WTC11 (cell line): ENCODE measurements at regions not wholly inside any gene's neighbourhood (a gene's known extent, or its start where the extent isn't known, plus 50 kb on each side); places are given as distances from the start of the nearest gene placed in this dataset.

Source experiments
- ATAC-seq: fragments of 200-7000 bp; cut with Tn5 transposase; 2 replicates; pipeline ENCODE4 v1.10.0; 2021; ENCODE audit warnings: mild to moderate bottlenecking, moderate library complexity
- CTCF ChIA-PET: fragments of 300-600 bp; sonication (Branson Sonifier 250); formaldehyde crosslinking; loops from one replicate; lab custom pipeline; 2021; ENCODE audit warnings: antibody characterized with exemption; lab: Charles Lee
- POLR2A ChIA-PET: fragments of 350-600 bp; sonication (Branson Sonifier 250); formaldehyde crosslinking; loops from one replicate; lab custom pipeline; 2021; ENCODE audit warnings: antibody characterized with exemption; lab: Charles Lee
- DNase-seq: peaks from one replicate; pipeline ENCODE4 v3.0.0; 2021; ENCODE audit warnings: low spot score
- H3K27ac Mint-ChIP-seq: 2 replicates; pipeline ENCODE4 v1.8.0; 2021; ENCODE audit warnings: mixed read lengths
- H3K27me3 Mint-ChIP-seq: 2 replicates; pipeline ENCODE4 v1.8.0; 2021; ENCODE audit warnings: low read depth, mild to moderate bottlenecking, moderate library complexity, mixed read lengths
- H3K36me3 Mint-ChIP-seq: 2 replicates; pipeline ENCODE4 v1.8.0; 2021; ENCODE audit warnings: mixed read lengths
- H3K4me1 Mint-ChIP-seq: 2 replicates; pipeline ENCODE4 v1.8.0; 2022; ENCODE audit warnings: mixed read lengths
- H3K4me3 Mint-ChIP-seq: 2 replicates; pipeline ENCODE4 v1.8.0; 2021; ENCODE audit warnings: mild to moderate bottlenecking, moderate library complexity, mixed read lengths
- H3K9me3 Mint-ChIP-seq: 2 replicates; pipeline ENCODE4 v1.8.0; 2021; ENCODE audit warnings: mixed read lengths
- CBFB ChIP-seq: sonication (generic); formaldehyde crosslinking; IDR thresholded peaks from 2 replicates; pipeline ENCODE4 v1.8.1; 2022; ENCODE audit warnings: mild to moderate bottlenecking, low read depth, missing genetic modification reagents
- FOXK1 ChIP-seq: sonication (generic); formaldehyde crosslinking; IDR thresholded peaks from 2 replicates; pipeline ENCODE4 v1.8.0; 2022; ENCODE audit warnings: mild to moderate bottlenecking, moderate library complexity, missing genetic modification reagents
- GTF2I ChIP-seq: fragments of 250-450 bp; sonication (Bioruptor Pico); conservative IDR thresholded peaks from 2 replicates; pipeline ENCODE4 v1.4.0; 2021; ENCODE audit warnings: mild to moderate bottlenecking
- HMGA2 ChIP-seq: fragments of 250-450 bp; sonication (Bioruptor Pico); IDR thresholded peaks from 2 replicates; pipeline ENCODE4 v1.4.0; 2021; ENCODE audit warnings: mild to moderate bottlenecking, moderate library complexity
- NFE2L1 ChIP-seq: sonication (generic); formaldehyde crosslinking; IDR thresholded peaks from 2 replicates; pipeline ENCODE4 v1.8.1; 2023; ENCODE audit warnings: missing genetic modification reagents
- NR3C1 ChIP-seq: sonication (generic); formaldehyde crosslinking; conservative IDR thresholded peaks from 2 replicates; pipeline ENCODE4 v1.8.1; 2023; ENCODE audit warnings: low read depth, mild to moderate bottlenecking, missing genetic modification reagents
- RORB ChIP-seq: fragments of 250-450 bp; sonication (Bioruptor Pico); IDR thresholded peaks from 2 replicates; pipeline ENCODE4 v1.9.0; 2021; ENCODE audit warnings: mild to moderate bottlenecking
- ZNF138 ChIP-seq: sonication (generic); formaldehyde crosslinking; conservative IDR thresholded peaks from 2 replicates; pipeline ENCODE4 v1.8.1; 2022; ENCODE audit warnings: mild to moderate bottlenecking, moderate library complexity, missing genetic modification reagents
- ZNF219 ChIP-seq: sonication (generic); formaldehyde crosslinking; IDR thresholded peaks from 2 replicates; pipeline ENCODE4 v1.8.0; 2023; ENCODE audit warnings: missing genetic modification reagents, mild to moderate bottlenecking, borderline replicate concordance
- ZNF263 ChIP-seq: sonication (generic); formaldehyde crosslinking; IDR thresholded peaks from 2 replicates; pipeline ENCODE4 v1.8.1; 2022; ENCODE audit warnings: low read depth, mild to moderate bottlenecking, moderate library complexity, missing genetic modification reagents
- TF ChIP-seq, protein P1 (sequence below): fragments of 250-450 bp; sonication (Bioruptor Pico); IDR thresholded peaks from 2 replicates; pipeline ENCODE4 v2.1.2; 2022; ENCODE audit warnings: mild to moderate bottlenecking, moderate library complexity
- TF ChIP-seq, protein P2 (sequence below): fragments of 250-450 bp; sonication (Bioruptor Pico); IDR thresholded peaks from 2 replicates; pipeline ENCODE4 v1.8.0; 2021; ENCODE audit warnings: mild to moderate bottlenecking
- TF ChIP-seq, protein P3 (sequence below): sonication (generic); formaldehyde crosslinking; IDR thresholded peaks from 2 replicates; pipeline ENCODE4 v1.8.0; 2022; ENCODE audit warnings: missing genetic modification reagents
- TF ChIP-seq, protein P4 (sequence below): fragments of 250-450 bp; sonication (Bioruptor Pico); IDR thresholded peaks from 2 replicates; pipeline ENCODE4 v1.9.0; 2021; ENCODE audit warnings: mild to moderate bottlenecking
- TF ChIP-seq, protein P5 (sequence below): sonication (generic); formaldehyde crosslinking; IDR thresholded peaks from 2 replicates; pipeline ENCODE4 v1.8.1; 2023; ENCODE audit warnings: mild to moderate bottlenecking, missing genetic modification reagents
- TF ChIP-seq, protein P6 (sequence below): sonication (generic); formaldehyde crosslinking; IDR thresholded peaks from 2 replicates; pipeline ENCODE4 v1.8.1; 2023; ENCODE audit warnings: mild to moderate bottlenecking, missing genetic modification reagents, moderate library complexity
- TF ChIP-seq, protein P7 (sequence below): sonication (generic); formaldehyde crosslinking; conservative IDR thresholded peaks from 2 replicates; pipeline ENCODE4 v1.8.1; 2022; ENCODE audit warnings: mild to moderate bottlenecking, missing genetic modification reagents
- TF ChIP-seq, protein P8 (sequence below): fragments of 250-450 bp; sonication (Bioruptor Pico); IDR thresholded peaks from 2 replicates; pipeline ENCODE4 v1.9.0; 2021; ENCODE audit warnings: mild to moderate bottlenecking
- TF ChIP-seq, protein P9 (sequence below): sonication (generic); formaldehyde crosslinking; IDR thresholded peaks from 2 replicates; pipeline ENCODE4 v1.8.0; 2022; ENCODE audit warnings: mild to moderate bottlenecking, missing genetic modification reagents

DNA sequence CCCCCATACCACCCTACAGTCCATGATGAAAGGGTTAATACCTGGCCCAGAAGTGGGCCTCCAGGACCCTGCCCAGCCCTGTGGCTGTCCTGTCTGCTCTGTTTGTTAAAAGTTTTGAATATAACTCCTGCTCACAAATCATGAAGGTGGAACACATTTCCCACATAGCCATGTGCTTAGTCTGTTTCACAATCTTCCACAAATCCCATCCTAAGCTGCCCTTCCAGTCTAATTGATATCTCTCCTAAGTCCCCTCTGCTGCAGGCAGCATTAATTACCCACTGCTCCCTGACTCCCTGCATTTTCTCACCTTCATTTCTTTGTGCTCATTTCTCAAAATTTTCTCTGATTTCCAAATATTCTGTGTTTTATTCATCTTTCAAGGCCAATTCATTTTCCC lies 142.6 kb downstream of the AASDH start (continued):
- no peak for TF ChIP-seq CBFB (CRISPR knock-in tag)
- TF ChIP-seq, protein P1, sequence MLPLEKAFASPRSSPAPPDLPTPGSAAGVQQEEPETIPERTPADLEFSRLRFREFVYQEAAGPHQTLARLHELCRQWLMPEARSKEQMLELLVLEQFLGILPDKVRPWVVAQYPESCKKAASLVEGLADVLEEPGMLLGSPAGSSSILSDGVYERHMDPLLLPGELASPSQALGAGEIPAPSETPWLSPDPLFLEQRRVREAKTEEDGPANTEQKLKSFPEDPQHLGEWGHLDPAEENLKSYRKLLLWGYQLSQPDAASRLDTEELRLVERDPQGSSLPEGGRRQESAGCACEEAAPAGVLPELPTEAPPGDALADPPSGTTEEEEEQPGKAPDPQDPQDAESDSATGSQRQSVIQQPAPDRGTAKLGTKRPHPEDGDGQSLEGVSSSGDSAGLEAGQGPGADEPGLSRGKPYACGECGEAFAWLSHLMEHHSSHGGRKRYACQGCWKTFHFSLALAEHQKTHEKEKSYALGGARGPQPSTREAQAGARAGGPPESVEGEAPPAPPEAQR (CRISPR knock-in tag): no peak
- TF ChIP-seq, protein P2, sequence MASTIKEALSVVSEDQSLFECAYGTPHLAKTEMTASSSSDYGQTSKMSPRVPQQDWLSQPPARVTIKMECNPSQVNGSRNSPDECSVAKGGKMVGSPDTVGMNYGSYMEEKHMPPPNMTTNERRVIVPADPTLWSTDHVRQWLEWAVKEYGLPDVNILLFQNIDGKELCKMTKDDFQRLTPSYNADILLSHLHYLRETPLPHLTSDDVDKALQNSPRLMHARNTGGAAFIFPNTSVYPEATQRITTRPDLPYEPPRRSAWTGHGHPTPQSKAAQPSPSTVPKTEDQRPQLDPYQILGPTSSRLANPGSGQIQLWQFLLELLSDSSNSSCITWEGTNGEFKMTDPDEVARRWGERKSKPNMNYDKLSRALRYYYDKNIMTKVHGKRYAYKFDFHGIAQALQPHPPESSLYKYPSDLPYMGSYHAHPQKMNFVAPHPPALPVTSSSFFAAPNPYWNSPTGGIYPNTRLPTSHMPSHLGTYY: no peak
- TF ChIP-seq, protein P3, sequence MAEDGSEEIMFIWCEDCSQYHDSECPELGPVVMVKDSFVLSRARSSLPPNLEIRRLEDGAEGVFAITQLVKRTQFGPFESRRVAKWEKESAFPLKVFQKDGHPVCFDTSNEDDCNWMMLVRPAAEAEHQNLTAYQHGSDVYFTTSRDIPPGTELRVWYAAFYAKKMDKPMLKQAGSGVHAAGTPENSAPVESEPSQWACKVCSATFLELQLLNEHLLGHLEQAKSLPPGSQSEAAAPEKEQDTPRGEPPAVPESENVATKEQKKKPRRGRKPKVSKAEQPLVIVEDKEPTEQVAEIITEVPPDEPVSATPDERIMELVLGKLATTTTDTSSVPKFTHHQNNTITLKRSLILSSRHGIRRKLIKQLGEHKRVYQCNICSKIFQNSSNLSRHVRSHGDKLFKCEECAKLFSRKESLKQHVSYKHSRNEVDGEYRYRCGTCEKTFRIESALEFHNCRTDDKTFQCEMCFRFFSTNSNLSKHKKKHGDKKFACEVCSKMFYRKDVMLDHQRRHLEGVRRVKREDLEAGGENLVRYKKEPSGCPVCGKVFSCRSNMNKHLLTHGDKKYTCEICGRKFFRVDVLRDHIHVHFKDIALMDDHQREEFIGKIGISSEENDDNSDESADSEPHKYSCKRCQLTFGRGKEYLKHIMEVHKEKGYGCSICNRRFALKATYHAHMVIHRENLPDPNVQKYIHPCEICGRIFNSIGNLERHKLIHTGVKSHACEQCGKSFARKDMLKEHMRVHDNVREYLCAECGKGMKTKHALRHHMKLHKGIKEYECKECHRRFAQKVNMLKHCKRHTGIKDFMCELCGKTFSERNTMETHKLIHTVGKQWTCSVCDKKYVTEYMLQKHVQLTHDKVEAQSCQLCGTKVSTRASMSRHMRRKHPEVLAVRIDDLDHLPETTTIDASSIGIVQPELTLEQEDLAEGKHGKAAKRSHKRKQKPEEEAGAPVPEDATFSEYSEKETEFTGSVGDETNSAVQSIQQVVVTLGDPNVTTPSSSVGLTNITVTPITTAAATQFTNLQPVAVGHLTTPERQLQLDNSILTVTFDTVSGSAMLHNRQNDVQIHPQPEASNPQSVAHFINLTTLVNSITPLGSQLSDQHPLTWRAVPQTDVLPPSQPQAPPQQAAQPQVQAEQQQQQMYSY (CRISPR knock-in tag): no peak
- TF ChIP-seq GTF2I (CRISPR knock-in tag): no peak

DNA sequence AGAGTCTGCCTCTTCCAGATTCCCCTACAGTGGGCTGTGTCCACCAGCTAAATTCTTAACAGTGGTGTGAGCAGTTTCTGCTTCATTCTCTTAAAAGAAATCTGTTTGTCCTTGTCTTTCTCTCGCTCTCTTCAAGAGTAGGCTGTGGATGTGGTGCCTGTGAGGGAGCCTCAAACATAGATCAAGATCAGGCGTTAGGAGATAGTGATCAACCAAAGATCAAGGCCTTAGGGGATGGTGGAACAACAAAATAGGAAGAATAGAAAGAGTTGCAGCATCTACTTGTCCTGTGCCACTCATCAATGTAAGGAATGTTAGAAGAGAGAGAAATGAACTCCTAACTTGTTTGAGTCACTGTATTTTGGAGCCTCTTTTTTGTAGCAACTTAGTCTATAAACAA lies 144.2 kb downstream of the AASDH start:
- ATAC-seq (no peak), DNase-seq (no peak)
- Mint-ChIP-seq H3K9me3 (no peaks in the 10 kb centered on the region), H3K4me3 (no peak overlapping the region), H3K4me1 (peaks cover 22% of the 10 kb centered on the region), H3K36me3 (no peaks in the 10 kb centered on the region), H3K27me3 (no peaks in the 10 kb centered on the region), H3K27ac (no peak overlapping the region)
- ChIA-PET CTCF (no interaction called here), POLR2A (no interaction called here)
- TF ChIP-seq, protein P4, sequence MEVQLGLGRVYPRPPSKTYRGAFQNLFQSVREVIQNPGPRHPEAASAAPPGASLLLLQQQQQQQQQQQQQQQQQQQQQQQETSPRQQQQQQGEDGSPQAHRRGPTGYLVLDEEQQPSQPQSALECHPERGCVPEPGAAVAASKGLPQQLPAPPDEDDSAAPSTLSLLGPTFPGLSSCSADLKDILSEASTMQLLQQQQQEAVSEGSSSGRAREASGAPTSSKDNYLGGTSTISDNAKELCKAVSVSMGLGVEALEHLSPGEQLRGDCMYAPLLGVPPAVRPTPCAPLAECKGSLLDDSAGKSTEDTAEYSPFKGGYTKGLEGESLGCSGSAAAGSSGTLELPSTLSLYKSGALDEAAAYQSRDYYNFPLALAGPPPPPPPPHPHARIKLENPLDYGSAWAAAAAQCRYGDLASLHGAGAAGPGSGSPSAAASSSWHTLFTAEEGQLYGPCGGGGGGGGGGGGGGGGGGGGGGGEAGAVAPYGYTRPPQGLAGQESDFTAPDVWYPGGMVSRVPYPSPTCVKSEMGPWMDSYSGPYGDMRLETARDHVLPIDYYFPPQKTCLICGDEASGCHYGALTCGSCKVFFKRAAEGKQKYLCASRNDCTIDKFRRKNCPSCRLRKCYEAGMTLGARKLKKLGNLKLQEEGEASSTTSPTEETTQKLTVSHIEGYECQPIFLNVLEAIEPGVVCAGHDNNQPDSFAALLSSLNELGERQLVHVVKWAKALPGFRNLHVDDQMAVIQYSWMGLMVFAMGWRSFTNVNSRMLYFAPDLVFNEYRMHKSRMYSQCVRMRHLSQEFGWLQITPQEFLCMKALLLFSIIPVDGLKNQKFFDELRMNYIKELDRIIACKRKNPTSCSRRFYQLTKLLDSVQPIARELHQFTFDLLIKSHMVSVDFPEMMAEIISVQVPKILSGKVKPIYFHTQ (CRISPR knock-in tag): no peak
- TF ChIP-seq, protein P5, sequence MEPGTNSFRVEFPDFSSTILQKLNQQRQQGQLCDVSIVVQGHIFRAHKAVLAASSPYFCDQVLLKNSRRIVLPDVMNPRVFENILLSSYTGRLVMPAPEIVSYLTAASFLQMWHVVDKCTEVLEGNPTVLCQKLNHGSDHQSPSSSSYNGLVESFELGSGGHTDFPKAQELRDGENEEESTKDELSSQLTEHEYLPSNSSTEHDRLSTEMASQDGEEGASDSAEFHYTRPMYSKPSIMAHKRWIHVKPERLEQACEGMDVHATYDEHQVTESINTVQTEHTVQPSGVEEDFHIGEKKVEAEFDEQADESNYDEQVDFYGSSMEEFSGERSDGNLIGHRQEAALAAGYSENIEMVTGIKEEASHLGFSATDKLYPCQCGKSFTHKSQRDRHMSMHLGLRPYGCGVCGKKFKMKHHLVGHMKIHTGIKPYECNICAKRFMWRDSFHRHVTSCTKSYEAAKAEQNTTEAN (CRISPR knock-in tag): no peak
- TF ChIP-seq, protein P6, sequence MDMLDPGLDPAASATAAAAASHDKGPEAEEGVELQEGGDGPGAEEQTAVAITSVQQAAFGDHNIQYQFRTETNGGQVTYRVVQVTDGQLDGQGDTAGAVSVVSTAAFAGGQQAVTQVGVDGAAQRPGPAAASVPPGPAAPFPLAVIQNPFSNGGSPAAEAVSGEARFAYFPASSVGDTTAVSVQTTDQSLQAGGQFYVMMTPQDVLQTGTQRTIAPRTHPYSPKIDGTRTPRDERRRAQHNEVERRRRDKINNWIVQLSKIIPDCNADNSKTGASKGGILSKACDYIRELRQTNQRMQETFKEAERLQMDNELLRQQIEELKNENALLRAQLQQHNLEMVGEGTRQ (CRISPR knock-in tag): no peak
- TF ChIP-seq, protein P7, sequence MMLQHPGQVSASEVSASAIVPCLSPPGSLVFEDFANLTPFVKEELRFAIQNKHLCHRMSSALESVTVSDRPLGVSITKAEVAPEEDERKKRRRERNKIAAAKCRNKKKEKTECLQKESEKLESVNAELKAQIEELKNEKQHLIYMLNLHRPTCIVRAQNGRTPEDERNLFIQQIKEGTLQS: no peak
- TF ChIP-seq ZNF219 (CRISPR knock-in tag) (no peak), ZNF138 (CRISPR knock-in tag) (no peak), NFE2L1 (no peak), ZNF263 (CRISPR knock-in tag) (no peak), NR3C1 (no peak), FOXK1 (no peak), HMGA2 (CRISPR knock-in tag) (no peak), RORB (CRISPR knock-in tag) (no peak)
- TF ChIP-seq, protein P8, sequence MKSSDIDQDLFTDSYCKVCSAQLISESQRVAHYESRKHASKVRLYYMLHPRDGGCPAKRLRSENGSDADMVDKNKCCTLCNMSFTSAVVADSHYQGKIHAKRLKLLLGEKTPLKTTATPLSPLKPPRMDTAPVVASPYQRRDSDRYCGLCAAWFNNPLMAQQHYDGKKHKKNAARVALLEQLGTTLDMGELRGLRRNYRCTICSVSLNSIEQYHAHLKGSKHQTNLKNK (CRISPR knock-in tag): no peak
- TF ChIP-seq, protein P9, sequence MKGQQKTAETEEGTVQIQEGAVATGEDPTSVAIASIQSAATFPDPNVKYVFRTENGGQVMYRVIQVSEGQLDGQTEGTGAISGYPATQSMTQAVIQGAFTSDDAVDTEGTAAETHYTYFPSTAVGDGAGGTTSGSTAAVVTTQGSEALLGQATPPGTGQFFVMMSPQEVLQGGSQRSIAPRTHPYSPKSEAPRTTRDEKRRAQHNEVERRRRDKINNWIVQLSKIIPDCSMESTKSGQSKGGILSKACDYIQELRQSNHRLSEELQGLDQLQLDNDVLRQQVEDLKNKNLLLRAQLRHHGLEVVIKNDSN: no peak
- TF ChIP-seq, protein P2: no peak
